Epidermal melanocyte (primary cell): ENCODE measurements at regions not wholly inside any gene's neighbourhood (a gene's known extent, or its start where the extent isn't known, plus 50 kb on each side); places are given as distances from the start of the nearest gene placed in this dataset.
"Not testable (repeated sequence)": the region's sequence is repeated elsewhere in the genome, so short reads cannot be mapped to it uniquely, and the experiment has no call there.

Experiments used
- DNase-seq: peaks from one replicate; pipeline ENCODE4 v3.0.0; 2011; ENCODE audit warnings: low spot score; ENCODE audit not compliant: insufficient read length

GRCh38 chr7:112540839-112541577 lies 60.2 kb downstream of the LSMEM1 start:
- DNase-seq, result no peak

DNA sequence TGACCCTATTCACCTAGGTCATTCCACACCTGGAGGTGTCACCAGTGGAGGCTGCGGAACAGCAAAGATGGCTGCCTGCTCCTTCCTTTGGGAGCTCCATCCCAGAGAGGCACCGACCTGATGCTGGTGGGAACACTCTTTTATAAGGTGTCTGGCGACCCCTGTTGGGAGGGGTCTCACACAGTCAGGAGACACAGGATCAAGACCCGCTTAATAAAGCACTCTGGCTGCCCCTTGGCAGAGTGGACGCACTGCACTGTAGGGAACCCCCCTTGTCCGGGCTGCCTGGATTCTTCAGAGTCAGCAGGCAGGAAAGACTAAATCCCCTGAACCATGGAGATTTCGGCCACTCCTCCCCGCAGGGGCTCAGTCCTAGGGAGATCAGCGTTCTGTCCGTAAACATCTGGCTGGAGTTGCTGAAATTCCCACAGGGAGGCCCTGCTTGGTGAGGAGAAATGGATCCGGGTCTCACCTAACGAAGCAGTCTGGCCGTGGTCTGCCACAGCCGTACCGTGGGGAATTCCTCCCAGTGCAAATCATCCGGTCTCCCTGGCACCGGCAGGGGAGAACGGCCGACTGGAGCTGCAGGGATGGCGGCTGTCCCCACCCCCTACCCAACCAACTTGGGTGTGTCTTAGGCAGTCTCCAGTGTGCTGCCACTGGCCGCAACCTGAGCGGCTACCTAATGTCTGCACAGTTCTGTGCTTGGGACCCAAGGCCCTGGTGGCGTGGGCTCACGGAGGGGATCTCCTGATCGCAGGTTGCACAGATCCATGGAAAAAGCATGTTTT lies 66.1 kb downstream of the LSMEM1 start:
- DNase-seq, result no peak

- no peak for DNase-seq
Measured at GRCh38 chr7:112547916-112548315, 67.1 kb downstream of the LSMEM1 start.

DNA sequence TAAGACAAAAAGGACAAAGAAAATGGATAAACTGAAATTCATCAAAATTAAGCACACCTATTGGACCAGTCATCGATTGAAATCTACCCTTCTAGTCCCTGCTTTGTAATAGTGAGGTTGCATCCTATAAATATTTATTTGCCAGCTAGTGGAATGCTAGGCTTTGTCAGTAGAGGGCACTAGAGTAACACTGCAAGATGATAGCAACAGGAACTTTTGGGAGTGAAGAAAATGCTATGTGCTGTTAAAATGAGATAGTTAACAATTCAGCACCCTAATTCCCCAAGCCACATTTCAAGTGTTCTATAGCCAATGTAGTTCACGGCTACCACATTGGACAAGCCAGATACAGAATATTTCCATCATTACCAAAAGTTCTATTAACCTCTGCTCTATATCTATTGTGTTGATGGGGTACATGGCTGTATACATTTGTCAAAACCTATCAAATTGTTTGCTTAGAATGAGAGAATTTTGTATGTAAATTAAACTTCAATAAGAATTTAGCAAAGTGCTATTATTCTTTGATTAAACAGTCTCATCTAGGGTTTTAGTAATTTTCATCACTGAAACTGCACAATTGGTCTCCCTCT lies 69.8 kb downstream of the LSMEM1 start:
- peak; percentile 28 for DNase-seq

DNA sequence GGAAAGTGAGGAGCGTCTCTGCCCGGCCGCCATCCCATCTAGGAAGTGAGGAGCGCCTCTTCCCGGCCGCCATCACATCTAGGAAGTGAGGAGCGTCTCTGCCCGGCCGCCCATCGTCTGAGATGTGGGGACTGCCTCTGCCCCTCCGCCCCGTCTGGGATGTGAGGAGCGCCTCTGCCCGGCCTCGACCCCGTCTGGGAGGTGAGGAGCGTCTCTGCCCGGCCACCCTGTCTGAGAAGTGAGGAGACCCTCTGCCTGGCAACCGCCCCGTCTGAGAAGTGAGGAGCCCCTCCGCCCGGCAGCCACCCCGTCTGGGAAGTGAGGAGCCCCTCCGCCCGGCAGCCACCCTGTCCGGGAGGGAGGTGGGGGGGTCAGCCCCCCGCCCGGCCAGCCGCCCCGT lies 70.7 kb downstream of the LSMEM1 start:
- not testable (repeated sequence) for DNase-seq

DNA sequence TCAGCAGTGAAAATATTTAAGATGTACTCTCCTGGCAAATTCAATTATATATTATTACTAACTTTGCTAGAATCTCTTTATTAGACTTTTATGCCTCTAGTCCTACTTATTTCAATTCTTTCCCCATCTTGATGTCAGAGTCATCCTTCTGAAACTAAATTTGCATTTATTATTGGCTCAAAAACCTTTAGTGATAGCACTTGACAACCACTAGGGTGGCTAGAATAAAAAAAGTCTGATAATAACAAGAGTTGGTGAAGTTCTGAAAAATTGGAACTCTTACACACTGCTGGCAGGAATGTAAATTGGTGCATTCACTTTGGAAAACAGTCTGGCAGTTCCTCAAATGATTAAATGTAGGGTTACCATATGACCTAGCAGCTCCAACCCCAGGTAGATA lies 73.8 kb downstream of the LSMEM1 start:
- no peak for DNase-seq

DNA sequence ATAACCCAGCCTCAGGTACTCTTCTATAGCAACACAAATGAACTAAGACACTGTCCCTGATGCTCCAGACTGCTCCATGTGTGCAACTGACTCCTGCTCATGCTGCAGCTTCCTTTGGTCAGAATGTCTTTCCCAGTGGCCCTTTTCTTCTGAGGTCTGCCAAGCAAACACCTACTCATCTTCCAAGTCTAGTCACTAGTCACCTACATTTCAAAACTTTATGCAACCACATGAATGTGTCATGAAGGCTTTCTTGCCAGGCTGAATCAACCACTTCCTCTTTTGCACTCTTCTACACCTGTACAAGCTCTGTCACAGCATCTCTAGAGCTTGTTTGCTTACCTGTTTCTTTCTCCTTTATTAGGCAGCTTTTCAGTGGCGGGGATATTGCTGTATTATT lies 75.8 kb downstream of the LSMEM1 start:
- DNase-seq, result no peak

DNA sequence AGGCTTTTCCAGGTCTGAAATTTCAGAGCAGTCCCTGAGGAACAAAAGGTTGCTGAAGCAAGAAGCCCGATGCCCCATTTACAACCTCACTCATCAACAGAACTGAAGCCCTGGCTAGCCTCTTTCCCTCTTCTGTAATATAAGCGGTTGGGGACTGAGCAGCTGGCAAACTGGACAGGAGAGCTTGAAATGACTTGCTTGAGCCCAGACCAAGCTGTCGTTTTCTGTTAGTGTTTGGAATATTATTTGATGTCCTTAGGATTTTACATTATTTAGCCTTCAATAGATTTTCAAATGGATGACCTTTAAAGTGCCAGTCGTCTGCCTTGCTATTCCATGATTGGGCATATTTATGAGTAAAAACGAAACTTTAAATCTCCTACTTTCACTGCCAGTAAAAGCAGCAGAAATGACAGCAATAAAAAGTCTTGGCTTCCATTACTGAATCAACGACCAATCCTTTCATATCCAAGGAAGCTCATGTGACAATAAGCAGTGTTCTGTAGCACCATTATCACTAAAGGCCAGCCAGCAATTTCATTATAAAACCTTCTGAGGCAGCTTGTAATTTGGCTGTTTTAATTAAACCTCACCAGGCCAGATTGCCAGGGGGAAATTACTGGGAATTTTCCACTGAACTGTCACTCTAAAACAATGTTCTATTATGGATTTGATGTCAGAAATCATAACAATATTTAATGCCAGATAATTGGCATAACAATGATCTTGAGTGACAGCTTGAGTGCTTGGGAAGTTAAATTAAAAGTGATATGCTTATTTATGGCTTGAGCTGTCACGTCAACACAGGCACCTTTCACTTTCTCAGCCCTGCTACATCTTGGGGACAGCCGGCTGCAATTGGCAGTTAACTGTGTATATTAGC lies 85.9 kb downstream of the LSMEM1 start:
- no peak for DNase-seq

DNA sequence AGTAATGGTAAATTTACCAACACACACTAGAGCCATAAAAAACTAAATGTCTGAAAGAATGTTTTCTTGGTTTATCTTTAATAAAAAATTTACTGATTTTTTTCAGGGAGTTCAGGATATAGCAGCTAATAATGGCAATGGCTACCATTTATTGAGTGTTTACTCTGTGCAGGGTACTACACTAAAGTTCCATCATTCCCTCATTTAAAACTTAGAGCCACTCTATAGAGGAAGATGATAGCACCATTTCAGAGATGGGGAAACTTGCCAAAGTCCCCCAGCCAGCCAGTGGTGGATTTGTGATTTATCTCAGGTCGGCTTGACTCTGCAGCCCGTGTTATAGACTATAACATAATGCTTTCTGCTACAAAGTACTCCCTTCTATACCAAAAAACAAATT lies 86.6 kb downstream of the LSMEM1 start:
- DNase-seq, result no peak

GRCh38 chr7:112571852-112572607 lies 91.2 kb downstream of the LSMEM1 start:
- DNase-seq, result no peak

DNA sequence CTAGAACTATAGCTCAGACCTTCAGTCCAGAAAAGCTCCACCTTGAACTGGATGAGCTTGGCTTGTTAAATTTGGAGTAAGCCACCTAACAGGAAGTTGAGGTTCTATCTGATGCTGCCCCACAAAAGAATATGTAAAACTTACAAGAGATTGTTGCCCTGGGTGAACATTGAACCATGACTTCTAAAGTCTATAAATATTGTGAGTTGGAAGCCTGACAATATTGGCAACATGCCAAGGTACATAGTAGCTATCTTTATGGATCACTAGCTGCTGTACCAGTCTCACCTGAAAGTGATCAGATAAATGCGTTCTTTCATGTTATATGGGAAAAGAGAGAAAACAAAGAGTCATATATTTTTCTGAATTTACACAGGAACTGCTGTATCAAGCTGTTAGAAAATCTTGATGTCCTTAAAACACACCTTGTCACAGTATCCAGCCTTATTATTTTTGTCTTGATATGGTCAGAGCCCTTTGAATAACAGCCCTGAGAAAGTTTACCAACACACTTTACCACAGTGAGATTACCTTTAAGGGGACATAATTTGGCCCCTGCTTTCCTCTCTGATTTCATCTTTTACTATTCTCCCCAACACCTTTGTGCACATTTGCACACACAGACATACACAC lies 92.0 kb downstream of the LSMEM1 start:
- DNase-seq, result no peak

- no peak for DNase-seq
Measured at GRCh38 chr7:112573302-112574039, 92.7 kb downstream of the LSMEM1 start.

DNA sequence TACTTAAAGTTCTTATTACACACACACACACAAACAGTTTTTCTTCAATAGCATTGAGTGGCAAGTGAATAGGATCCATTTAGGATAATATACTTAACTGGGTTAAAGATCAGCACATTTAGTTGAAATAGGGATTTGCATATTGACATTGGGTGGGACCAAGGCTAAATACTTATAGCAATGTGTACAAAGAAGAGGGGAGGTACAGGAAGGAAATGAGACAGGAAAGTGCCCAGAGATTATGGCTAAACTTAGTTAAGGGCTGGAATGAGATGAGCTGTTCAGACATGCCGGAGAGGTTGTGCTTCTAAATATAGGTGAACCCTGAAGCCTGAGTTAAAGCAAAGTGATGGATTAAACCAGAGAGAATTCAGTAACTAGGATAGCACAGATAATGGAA lies 95.1 kb downstream of the LSMEM1 start:
- DNase-seq, result no peak

DNA sequence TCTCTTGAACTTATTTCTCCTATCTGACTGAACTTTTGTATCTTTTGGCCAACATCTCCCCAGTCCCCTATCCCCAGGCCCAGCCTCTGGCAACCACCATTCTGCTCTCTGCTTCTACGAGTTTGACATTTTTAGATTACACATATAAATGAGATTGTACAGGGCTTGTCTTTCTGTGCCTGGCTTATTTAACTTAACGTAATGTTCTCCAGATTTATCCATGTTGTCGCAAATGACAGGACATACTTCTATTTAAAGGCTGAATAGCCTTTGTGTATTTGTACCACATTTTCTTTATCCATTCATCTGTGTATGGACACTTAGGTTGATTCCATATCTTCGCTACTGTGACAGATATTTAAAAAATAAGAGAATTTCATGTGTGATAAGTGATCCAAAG lies 98.6 kb downstream of the LSMEM1 start:
- DNase-seq, result no peak

- DNase-seq, result no peak
Measured at GRCh38 chr7:112580717-112581435, 100.1 kb downstream of the LSMEM1 start.

GRCh38 chr7:112581529-112581928 lies 100.7 kb downstream of the LSMEM1 start:
- DNase-seq, result no peak

- no peak for DNase-seq
Measured at GRCh38 chr7:112584290-112584689, 103.5 kb downstream of the LSMEM1 start.

DNA sequence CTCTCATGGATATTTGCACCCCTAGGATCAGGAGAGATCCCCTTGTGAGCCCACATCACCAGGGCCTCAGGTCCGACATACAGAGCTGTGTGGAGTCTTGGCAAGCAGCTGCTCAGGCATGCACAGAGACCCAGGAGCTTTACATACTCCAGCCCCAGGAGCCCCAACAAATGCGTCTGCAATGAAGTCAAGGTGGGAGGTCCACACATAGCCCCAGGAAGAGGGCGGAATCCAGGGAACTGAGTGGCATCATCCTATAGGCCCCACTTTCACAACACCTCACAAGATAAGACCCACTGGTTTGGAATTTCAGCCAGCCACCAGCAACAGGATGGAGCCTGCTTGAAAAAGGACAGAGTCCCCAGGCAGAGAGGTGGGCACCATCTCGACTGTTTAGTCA lies 106.7 kb downstream of the LSMEM1 start:
- no peak for DNase-seq
